ENCODE measurements at regions not wholly inside any gene's neighbourhood (a gene's known extent, or its start where the extent isn't known, plus 50 kb on each side); places are given as distances from the start of the nearest gene placed in this dataset.

DNA sequence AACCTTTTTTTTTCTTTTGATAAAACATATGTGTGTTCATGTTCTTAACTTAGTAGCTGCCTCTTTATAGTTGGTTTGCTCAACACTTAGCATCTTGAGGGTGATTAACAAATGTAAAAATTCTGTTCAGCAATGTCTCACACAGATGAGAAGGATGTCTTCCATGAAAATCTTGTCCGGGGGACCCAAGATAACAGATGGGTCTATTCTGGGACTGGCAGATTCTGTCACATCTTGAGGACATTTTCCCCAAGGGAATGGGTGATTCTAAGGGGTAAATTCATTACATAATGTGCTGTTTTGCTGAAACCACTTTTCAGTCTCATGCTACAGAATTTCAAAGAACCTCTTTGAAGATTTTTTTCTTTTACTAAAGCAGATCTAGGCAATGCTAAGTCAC, 342.2 kb downstream of the IGSF11 start (continued):
- TF ChIP-seq RBM34 (IDR thresholded peaks at IDR 0.05; ENCODE audit: borderline replicate concordance, insufficient read depth, low read length) (no peak), ELF1 (tag; IDR thresholded peaks at IDR 0.05) (no peak)

- Histone ChIP-seq H3K79me2 (ENCODE audit: control insufficient read depth, insufficient read depth, low read length) (no peaks in the 10 kb centered on the region), H3K27ac (ENCODE audit: extremely low read depth, low read depth, low read length) (no peak overlapping the region), H3K4me1 (replicated peaks in 1 of 2; ENCODE audit: control insufficient read depth in 2 of 2, insufficient read depth in 2 of 2, low read length in 2 of 2) (no peaks in the 10 kb centered on the region), H3K9me1 (ENCODE audit: control insufficient read depth, insufficient read depth, low read length) (no peaks in the 10 kb centered on the region), H3K36me3 (ENCODE audit: control insufficient read depth, insufficient read depth, low read length) (no peaks in the 10 kb centered on the region), H3K4me2 (ENCODE audit: insufficient read depth, low read length) (no peak overlapping the region), H3K9ac (ENCODE audit: insufficient read depth in 1 of 2, low read depth in 2 of 2, low read length in 2 of 2) (no peak overlapping the region), H2AFZ (ENCODE audit: low read depth, low read length) (no peak overlapping the region), H3K9me3 (replicated peaks; ENCODE audit: control insufficient read depth, insufficient read depth, low read depth, low read length) (no peaks in the 10 kb centered on the region), H3K27me3 (ENCODE audit: control insufficient read depth in 2 of 2, insufficient read depth in 2 of 2, low read length in 2 of 2) (no peaks in the 10 kb centered on the region), H4K20me1 (replicated peaks; ENCODE audit: control insufficient read depth, insufficient read depth, low read length) (no peaks in the 10 kb centered on the region), H3K4me3 (no peak overlapping the region)
- 20% methylated on average over 12 of the region's 12 CpGs for WGBS (ENCODE audit: insufficient coverage, low coverage, missing lambda C conversion rate)
- no peak for FAIRE-seq
- intact Hi-C loops (cut with micrococcal nuclease): no loop called here
- ChIA-PET POLR2A (no interaction called here), CTCF (ENCODE audit: low intra/inter-chr PET ratio) (no interaction called here)
- no TSS peak for BruUV-seq (replicated peaks)
- ATAC-seq: no peak
- in situ Hi-C loops (cut with MboI): no loop called here
- no peak for DNase-seq (ENCODE audit: extremely low read depth in 1 of 4, low spot score in 3 of 4)
- TF ChIP-seq TBP (optimal IDR thresholded peaks at IDR 0.05; ENCODE audit: low read depth, low read length) (no peak), ZNF134 (CRISPR knock-in tag; conservative IDR thresholded peaks at IDR 0.05) (no peak), CHAMP1 (IDR thresholded peaks at IDR 0.05) (no peak), POLR3A (IDR thresholded peaks at IDR 0.05; ENCODE audit: borderline replicate concordance, extremely low read depth, insufficient read depth, insufficient read length) (no peak), SRSF3 (IDR thresholded peaks at IDR 0.05; ENCODE audit: insufficient read depth, low read length) (no peak), L3MBTL2 (IDR thresholded peaks at IDR 0.05) (no peak), LCOR (CRISPR knock-in tag; IDR thresholded peaks at IDR 0.05) (no peak)
- TF ChIP-seq, protein P1, sequence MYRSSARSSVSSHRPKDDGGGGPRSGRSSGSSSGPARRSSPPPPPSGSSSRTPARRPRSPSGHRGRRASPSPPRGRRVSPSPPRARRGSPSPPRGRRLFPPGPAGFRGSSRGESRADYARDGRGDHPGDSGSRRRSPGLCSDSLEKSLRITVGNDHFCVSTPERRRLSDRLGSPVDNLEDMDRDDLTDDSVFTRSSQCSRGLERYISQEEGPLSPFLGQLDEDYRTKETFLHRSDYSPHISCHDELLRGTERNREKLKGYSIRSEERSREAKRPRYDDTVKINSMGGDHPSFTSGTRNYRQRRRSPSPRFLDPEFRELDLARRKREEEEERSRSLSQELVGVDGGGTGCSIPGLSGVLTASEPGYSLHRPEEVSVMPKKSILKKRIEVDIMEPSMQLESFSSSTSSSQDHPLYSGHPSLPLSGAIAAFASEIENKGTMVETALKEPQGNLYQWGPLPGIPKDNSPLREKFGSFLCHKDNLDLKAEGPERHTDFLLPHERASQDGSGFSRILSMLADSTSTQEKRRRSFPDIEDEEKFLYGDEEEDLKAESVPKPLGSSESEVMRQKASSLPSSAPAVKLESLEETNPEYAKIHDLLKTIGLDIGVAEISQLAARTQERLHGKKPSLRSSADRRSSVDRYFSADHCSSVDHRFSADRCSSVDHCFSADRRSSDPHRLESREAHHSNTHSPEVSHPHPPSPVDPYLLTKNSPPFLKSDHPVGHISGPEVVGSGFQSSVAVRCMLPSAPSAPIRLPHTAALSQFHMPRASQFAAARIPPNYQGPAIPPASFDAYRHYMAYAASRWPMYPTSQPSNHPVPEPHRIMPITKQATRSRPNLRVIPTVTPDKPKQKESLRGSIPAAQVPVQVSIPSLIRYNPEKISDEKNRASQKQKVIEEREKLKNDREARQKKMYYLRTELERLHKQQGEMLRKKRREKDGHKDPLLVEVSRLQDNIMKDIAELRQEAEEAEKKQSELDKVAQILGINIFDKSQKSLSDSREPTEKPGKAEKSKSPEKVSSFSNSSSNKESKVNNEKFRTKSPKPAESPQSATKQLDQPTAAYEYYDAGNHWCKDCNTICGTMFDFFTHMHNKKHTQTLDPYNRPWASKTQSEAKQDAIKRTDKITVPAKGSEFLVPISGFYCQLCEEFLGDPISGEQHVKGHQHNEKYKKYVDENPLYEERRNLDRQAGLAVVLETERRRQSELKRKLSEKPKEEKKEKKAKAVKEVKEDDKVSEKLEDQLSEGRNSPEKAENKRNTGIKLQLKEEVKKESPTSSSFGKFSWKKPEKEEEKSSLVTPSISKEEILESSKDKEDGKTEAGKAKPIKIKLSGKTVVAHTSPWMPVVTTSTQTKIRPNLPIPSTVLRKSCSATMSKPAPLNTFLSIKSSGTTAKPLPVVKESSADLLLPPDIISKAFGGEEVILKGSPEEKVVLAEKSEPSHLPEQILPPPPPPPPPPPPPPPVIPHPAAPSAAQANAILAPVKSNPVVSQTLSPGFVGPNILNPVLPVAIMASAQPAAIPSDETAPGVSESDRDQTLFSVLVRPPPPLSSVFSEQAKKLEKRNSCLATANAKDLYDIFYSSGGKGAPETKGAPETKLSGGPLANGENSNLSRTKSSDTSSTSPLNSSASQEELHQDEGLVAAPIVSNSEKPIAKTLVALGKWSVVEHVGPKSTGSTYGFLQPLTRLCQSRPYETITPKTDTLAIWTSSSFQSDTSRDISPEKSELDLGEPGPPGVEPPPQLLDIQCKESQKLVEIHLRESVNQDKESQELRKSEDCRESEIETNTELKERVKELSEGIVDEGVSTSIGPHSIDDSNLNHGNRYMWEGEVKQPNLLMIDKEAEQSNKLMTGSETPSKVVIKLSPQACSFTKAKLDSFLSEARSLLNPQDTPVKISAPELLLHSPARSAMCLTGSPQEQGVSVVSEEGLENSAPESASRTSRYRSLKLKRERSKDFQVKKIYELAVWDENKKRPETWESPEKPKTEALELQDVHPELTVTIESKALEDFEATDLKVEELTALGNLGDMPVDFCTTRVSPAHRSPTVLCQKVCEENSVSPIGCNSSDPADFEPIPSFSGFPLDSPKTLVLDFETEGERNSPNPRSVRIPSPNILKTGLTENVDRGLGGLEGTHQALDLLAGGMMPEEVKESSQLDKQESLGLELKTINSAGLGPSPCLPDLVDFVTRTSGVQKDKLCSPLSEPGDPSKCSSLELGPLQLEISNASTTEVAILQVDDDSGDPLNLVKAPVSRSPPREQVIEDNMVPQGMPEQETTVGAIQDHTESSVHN (IDR thresholded peaks at IDR 0.05; ENCODE audit: borderline replicate concordance in 1 of 2, low read depth in 1 of 2): no peak
Observed at GRCh38 chr3:118705487-118706219, 329.0 kb downstream of the IGSF11 start.

Data from K562 (cell line).